ENCODE measurements at regions not wholly inside any gene's neighbourhood (a gene's known extent, or its start where the extent isn't known, plus 50 kb on each side); places are given as distances from the start of the nearest gene placed in this dataset.

GRCh38 chr1:90336552-90337324, 341.8 kb downstream of the ZNF326 start:
- TF ChIP-seq, protein P1, sequence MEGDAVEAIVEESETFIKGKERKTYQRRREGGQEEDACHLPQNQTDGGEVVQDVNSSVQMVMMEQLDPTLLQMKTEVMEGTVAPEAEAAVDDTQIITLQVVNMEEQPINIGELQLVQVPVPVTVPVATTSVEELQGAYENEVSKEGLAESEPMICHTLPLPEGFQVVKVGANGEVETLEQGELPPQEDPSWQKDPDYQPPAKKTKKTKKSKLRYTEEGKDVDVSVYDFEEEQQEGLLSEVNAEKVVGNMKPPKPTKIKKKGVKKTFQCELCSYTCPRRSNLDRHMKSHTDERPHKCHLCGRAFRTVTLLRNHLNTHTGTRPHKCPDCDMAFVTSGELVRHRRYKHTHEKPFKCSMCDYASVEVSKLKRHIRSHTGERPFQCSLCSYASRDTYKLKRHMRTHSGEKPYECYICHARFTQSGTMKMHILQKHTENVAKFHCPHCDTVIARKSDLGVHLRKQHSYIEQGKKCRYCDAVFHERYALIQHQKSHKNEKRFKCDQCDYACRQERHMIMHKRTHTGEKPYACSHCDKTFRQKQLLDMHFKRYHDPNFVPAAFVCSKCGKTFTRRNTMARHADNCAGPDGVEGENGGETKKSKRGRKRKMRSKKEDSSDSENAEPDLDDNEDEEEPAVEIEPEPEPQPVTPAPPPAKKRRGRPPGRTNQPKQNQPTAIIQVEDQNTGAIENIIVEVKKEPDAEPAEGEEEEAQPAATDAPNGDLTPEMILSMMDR (IDR thresholded peaks at IDR 0.05; ENCODE audit: low read depth, low read length, missing control alignments): no peak
- Histone ChIP-seq H3K4me3 (ENCODE audit: low read depth, low read length) (no peak overlapping the region), H3K36me3 (replicated peaks) (no peaks in the 10 kb centered on the region), H3K27ac (no peak overlapping the region), H3K27me3 (replicated peaks) (no peaks in the 10 kb centered on the region)
- no peak for DNase-seq
- in situ Hi-C loops (cut with HindIII; ENCODE audit: low pct_ligation_motif_present, low sequenced_read_pairs): no loop called here

DNA sequence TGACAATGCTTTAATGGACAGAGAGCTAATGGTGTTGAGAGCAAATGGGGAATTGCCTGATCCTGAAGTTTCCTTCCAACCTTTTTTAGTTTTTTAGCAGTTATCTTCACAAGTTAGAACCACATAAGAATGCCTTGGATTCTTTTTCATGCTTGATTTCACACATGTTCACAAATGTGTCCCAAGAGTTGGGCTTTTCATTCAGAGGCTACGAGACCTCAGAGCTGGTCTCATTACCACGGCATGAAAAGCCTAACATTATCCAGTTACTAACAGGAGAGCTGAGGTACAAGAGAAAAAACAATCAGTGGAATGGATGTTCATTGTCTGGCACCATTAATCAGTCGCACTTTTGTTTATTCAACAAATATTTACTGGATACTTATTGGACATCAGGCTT, 340.6 kb downstream of the ZNF326 start:
- Histone ChIP-seq H3K4me3 (ENCODE audit: low read depth, low read length) (no peak overlapping the region), H3K27ac (no peak overlapping the region), H3K27me3 (replicated peaks) (no peaks in the 10 kb centered on the region), H3K36me3 (replicated peaks) (no peaks in the 10 kb centered on the region)
- in situ Hi-C loops (cut with HindIII; ENCODE audit: low pct_ligation_motif_present, low sequenced_read_pairs): no loop called here
- DNase-seq: no peak
- TF ChIP-seq, protein P1 (IDR thresholded peaks at IDR 0.05; ENCODE audit: low read depth, low read length, missing control alignments): no peak

- H3K27me3 ChIP-seq (replicated peaks): no peaks in the 10 kb centered on the region
- H3K4me3 ChIP-seq (ENCODE audit: low read depth, low read length): no peak overlapping the region
- H3K27ac ChIP-seq: no peak overlapping the region
- no peaks in the 10 kb centered on the region for H3K36me3 ChIP-seq (replicated peaks)
- in situ Hi-C loops (cut with HindIII; ENCODE audit: low pct_ligation_motif_present, low sequenced_read_pairs): no loop called here
- TF ChIP-seq, protein P1 (IDR thresholded peaks at IDR 0.05; ENCODE audit: low read depth, low read length, missing control alignments): no peak
- DNase-seq: no peak
Observed at GRCh38 chr1:90334137-90334536, 339.2 kb downstream of the ZNF326 start.

DNA sequence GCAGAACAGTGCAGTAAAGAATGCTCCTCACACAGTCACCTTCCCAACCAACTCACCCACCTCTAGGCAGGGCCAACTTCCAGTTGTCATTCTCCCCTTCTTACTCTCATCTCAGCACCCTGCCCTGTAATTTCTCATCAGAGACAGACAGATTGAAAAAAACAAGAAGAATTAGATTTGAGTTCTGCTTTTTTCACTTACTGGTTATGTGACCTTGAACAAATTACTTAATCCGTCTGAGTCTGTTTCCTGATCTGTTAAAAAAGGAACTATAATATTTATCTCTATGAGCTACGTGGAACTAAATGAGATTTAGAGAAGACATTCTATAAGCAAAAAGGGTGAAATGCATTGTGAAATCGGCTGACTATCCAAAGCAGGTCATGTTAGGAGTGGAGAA, 330.3 kb downstream of the ZNF326 start:
- TF ChIP-seq, protein P1 (IDR thresholded peaks at IDR 0.05; ENCODE audit: low read depth, low read length, missing control alignments): no peak
- H3K27ac ChIP-seq: no peak overlapping the region
- no peaks in the 10 kb centered on the region for H3K27me3 ChIP-seq (replicated peaks)
- in situ Hi-C loops (cut with HindIII; ENCODE audit: low pct_ligation_motif_present, low sequenced_read_pairs): no loop called here
- no peak overlapping the region for H3K4me3 ChIP-seq (ENCODE audit: low read depth, low read length)
- DNase-seq: no peak
- no peaks in the 10 kb centered on the region for H3K36me3 ChIP-seq (replicated peaks)

DNA sequence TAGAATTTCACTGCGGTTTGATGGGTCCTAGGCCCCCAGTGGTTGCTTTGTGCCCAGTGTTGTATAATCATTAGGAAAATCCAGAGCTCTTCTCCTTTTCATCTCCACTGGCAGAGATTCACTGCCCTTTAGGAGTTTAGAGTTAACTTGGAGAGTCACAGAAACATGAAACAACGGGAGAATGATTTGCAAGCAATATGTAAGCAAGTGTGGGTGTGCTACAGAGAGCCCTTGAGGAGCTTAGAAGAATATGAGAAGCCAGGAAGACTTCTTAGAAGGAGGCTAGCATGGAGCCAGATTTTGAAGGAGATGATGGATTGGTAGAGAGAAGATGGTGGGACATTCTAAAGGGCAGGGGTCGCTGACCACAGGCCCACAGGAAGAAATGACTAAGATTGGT, 327.3 kb downstream of the ZNF326 start:
- no peaks in the 10 kb centered on the region for H3K36me3 ChIP-seq (replicated peaks)
- TF ChIP-seq, protein P1 (IDR thresholded peaks at IDR 0.05; ENCODE audit: low read depth, low read length, missing control alignments): no peak
- in situ Hi-C loops (cut with HindIII; ENCODE audit: low pct_ligation_motif_present, low sequenced_read_pairs): no loop called here
- H3K27me3 ChIP-seq (replicated peaks): no peaks in the 10 kb centered on the region
- no peak overlapping the region for H3K27ac ChIP-seq
- no peak overlapping the region for H3K4me3 ChIP-seq (ENCODE audit: low read depth, low read length)
- no peak for DNase-seq

- Histone ChIP-seq H3K36me3 (replicated peaks) (no peaks in the 10 kb centered on the region), H3K4me3 (ENCODE audit: low read depth, low read length) (no peak overlapping the region)
- in situ Hi-C loops (cut with HindIII; ENCODE audit: low pct_ligation_motif_present, low sequenced_read_pairs): no loop called here
Observed at GRCh38 chr1:90319918-90320317, 325.0 kb downstream of the ZNF326 start.

More at GRCh38 chr1:90319918-90320317, 325.0 kb downstream of the ZNF326 start:
- H3K27me3 ChIP-seq (replicated peaks): no peaks in the 10 kb centered on the region
- TF ChIP-seq, protein P1 (IDR thresholded peaks at IDR 0.05; ENCODE audit: low read depth, low read length, missing control alignments): no peak
- no peak overlapping the region for H3K27ac ChIP-seq
- no peak for DNase-seq

Data from brain microvascular endothelial cell (primary cell).